Endothelial cell of umbilical vein (primary cell): ENCODE measurements at regions not wholly inside any gene's neighbourhood (a gene's known extent, or its start where the extent isn't known, plus 50 kb on each side); places are given as distances from the start of the nearest gene placed in this dataset.

Experiments
- BruUV-seq: library from RNA; stranded (reverse); fragments of 400-500 nt; replicated peaks from 2 replicates; lab custom pipeline; 2021; lab: Mats Ljungman, UMichigan
- CTCF ChIA-PET: fragments of 300-600, 350-600 bp; sonication (Branson Sonifier 250); formaldehyde crosslinking; loops from one replicate; lab custom pipeline; 2021; ENCODE audit warnings: antibody characterized with exemption, inconsistent platforms; lab: Charles Lee
- POLR2A ChIA-PET: fragments of 300-600, 350-600 bp; sonication (Branson Sonifier 250); formaldehyde crosslinking; loops from one replicate; lab custom pipeline; 2021; ENCODE audit warnings: antibody characterized with exemption, inconsistent platforms; lab: Charles Lee
- DNase-seq: peaks from one replicate; pipeline ENCODE4 v3.0.0-alpha.2; 2011; ENCODE audit warnings: low read depth, low spot score
- FAIRE-seq: peaks from 2 replicates; lab custom pipeline; 2011; peaks lifted over from hg19 to GRCh38; lab: Jason Lieb, UNC
- H2AFZ ChIP-seq: 2 replicates; pipeline ENCODE4 v1.6.0; 2012; ENCODE audit warnings: low read depth, low read length, control low read depth, inconsistent platforms
- H3K27ac ChIP-seq: 2 replicates; pipeline ENCODE4 v1.5.1; 2011; ENCODE audit warnings: low read depth, mild to moderate bottlenecking, control low read depth, low read length, moderate library complexity; ENCODE audit not compliant: insufficient read depth
- H3K27me3 ChIP-seq, 2 experiments: 2 replicates each; pipeline versions ENCODE4 v1.6.0 to v1.6.1; 2011; ENCODE audit warnings: low read length in 2 of 2, mixed read lengths in 1 of 2; ENCODE audit not compliant: control insufficient read depth in 2 of 2, insufficient read depth in 2 of 2
- H3K36me3 ChIP-seq, 2 experiments: 2 replicates in 1 of 2; 3 replicates in 1 of 2; pipeline ENCODE4 v1.5.1; 2011; ENCODE audit warnings: low read length in 2 of 2, mild to moderate bottlenecking in 1 of 2, moderate library complexity in 1 of 2; ENCODE audit not compliant: control insufficient read depth in 2 of 2, insufficient read depth in 2 of 2; ENCODE audit errors: extremely low read depth in 1 of 2
- H3K4me1 ChIP-seq: 3 replicates; pipeline ENCODE4 v1.5.1; 2011; ENCODE audit warnings: mild to moderate bottlenecking, low read length; ENCODE audit not compliant: control insufficient read depth, insufficient read depth; ENCODE audit errors: extremely low read depth
- H3K4me2 ChIP-seq: 2 replicates; pipeline ENCODE4 v1.6.1; 2011; ENCODE audit warnings: low read length, control low read depth, mixed read lengths; ENCODE audit not compliant: insufficient read depth
- H3K4me3 ChIP-seq, 3 experiments: fragments of 200-600 bp in 1 of 3; sonication (generic), shearing (Covaris generic) in 1 of 3; replicated peaks in 1 of 3; 2 replicates each; pipeline ENCODE4 v1.5.1; 2011 to 2016; ENCODE audit warnings: control low read depth in 3 of 3, low read length in 3 of 3, mild to moderate bottlenecking in 2 of 3, inconsistent platforms in 1 of 3, low read depth in 1 of 3, moderate library complexity in 1 of 3; ENCODE audit not compliant: insufficient read depth in 1 of 3
- H3K79me2 ChIP-seq: 2 replicates; pipeline ENCODE4 v1.6.0; 2012; ENCODE audit warnings: low read length, inconsistent platforms; ENCODE audit not compliant: control insufficient read depth, insufficient read depth
- H3K9ac ChIP-seq: replicated peaks from 2 replicates; pipeline ENCODE3; 2011; ENCODE audit warnings: low read length, control low read depth; ENCODE audit not compliant: insufficient read depth; ENCODE audit errors: extremely low read depth
- H3K9me1 ChIP-seq: replicated peaks from 3 replicates; pipeline ENCODE4 v1.6.0; 2011; ENCODE audit warnings: mild to moderate bottlenecking, low read length; ENCODE audit not compliant: control insufficient read depth, insufficient read depth; ENCODE audit errors: extremely low read depth
- H3K9me3 ChIP-seq: replicated peaks from 2 replicates; pipeline ENCODE4 v1.5.1; 2012; ENCODE audit warnings: low read length, inconsistent platforms; ENCODE audit not compliant: control insufficient read depth, insufficient read depth
- H4K20me1 ChIP-seq: replicated peaks from 2 replicates; pipeline ENCODE3; 2011; ENCODE audit warnings: mild to moderate bottlenecking, low read length; ENCODE audit not compliant: control insufficient read depth, insufficient read depth; ENCODE audit errors: extremely low read depth
- EZH2 ChIP-seq: IDR thresholded peaks from 2 replicates; pipeline ENCODE4 v1.6.1; 2012; ENCODE audit warnings: borderline replicate concordance, low read depth, mild to moderate bottlenecking, moderate library complexity, low read length, inconsistent platforms; ENCODE audit not compliant: severe bottlenecking
- FOS ChIP-seq: IDR thresholded peaks from 2 replicates; pipeline ENCODE4 v1.6.1; 2011; ENCODE audit warnings: mild to moderate bottlenecking, low read length, moderate library complexity, borderline replicate concordance; ENCODE audit not compliant: insufficient read depth
- GATA2 ChIP-seq: IDR thresholded peaks from 2 replicates; pipeline ENCODE4 v1.7.0; 2011; ENCODE audit warnings: low read depth, mild to moderate bottlenecking, moderate library complexity, mixed read lengths, low read length; ENCODE audit not compliant: insufficient read length, insufficient read depth
- JUN ChIP-seq: IDR thresholded peaks from 2 replicates; pipeline ENCODE4 v1.6.1; 2011; ENCODE audit warnings: borderline replicate concordance, low read depth; ENCODE audit not compliant: insufficient read length, insufficient read depth
- MYC ChIP-seq: IDR thresholded peaks from one replicate; pipeline ENCODE4 v1.6.1; 2011; ENCODE audit warnings: mild to moderate bottlenecking, low read depth, low read length
- POLR2A ChIP-seq: IDR thresholded peaks from 2 replicates; pipeline ENCODE4 v1.6.1; 2012; ENCODE audit warnings: low read depth, mild to moderate bottlenecking, control low read depth, low read length
- POLR2AphosphoS5 ChIP-seq: IDR thresholded peaks from 2 replicates; pipeline ENCODE4 v1.6.1; 2012; ENCODE audit warnings: low read depth, mild to moderate bottlenecking, control low read depth, low read length, moderate library complexity; ENCODE audit not compliant: insufficient read depth
- dilution Hi-C: fragments of 300-500 bp; cut with MboI; formaldehyde crosslinking; loops from one replicate; pipeline ENCODE4 v1.15.0; 2019; ENCODE audit warnings: low sequenced_read_pairs; ENCODE audit not compliant: extremely low pct_ligation_motif_present
- intact Hi-C: fragments of 100-400 bp; cut with micrococcal nuclease; formaldehyde crosslinking; loops from one replicate; pipeline ENCODE4 v1.10.0; 2022
- TF ChIP-seq, protein P1 (sequence below), 2 donors: IDR thresholded peaks; 1 replicate in 1 of 2; 2 replicates in 1 of 2; pipeline ENCODE4 v1.5.1; 2011; ENCODE audit warnings: low read length in 2 of 2, mild to moderate bottlenecking in 2 of 2, moderate library complexity in 2 of 2, control low read depth in 1 of 2, inconsistent platforms in 1 of 2, low read depth in 1 of 2; ENCODE audit not compliant: insufficient read depth in 1 of 2; ENCODE audit errors: extremely low read depth in 1 of 2
- TF ChIP-seq, protein P2 (sequence below): IDR thresholded peaks from 2 replicates; pipeline ENCODE4 v1.6.1; 2011; ENCODE audit not compliant: insufficient read depth, insufficient read length

DNA sequence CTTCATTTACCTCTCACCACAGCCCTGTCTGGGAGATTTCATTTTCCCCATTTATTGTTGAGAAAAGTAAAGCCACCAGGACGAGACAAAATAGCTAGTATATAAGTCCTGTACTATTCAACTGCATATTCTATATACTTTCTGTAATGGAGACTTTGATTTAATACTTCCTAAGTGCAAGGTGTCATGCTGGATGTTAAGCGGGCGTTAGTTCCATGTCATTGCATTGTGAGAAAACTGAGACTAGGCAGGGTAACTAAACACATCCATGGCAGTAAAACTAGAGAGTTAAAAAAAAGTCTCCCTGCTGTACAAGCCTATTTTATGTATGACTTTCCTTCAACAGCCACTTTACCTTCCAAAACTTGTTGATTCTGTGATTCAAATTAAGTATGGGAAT lies 969.6 kb downstream of the STIM2 start:
- Histone ChIP-seq H4K20me1 (no peaks in the 10 kb centered on the region), H3K9me3 (no peaks in the 10 kb centered on the region), H3K4me1 (no peaks in the 10 kb centered on the region), H3K4me3 (no peak overlapping the region), H3K9ac (no peak overlapping the region), H3K4me2 (no peak overlapping the region), H2AFZ (no peak overlapping the region), H3K9me1 (no peaks in the 10 kb centered on the region), H3K36me3 (no peaks in the 10 kb centered on the region), H3K27ac (no peak overlapping the region), H3K79me2 (no peaks in the 10 kb centered on the region), H3K27me3 (no peaks in the 10 kb centered on the region)
- intact Hi-C loops = no loop called here
- FAIRE-seq (no peak), DNase-seq (no peak)
- TF ChIP-seq MYC = no peak
- TF ChIP-seq GATA2 = no peak
- no peak for TF ChIP-seq FOS
- TF ChIP-seq, protein P1, sequence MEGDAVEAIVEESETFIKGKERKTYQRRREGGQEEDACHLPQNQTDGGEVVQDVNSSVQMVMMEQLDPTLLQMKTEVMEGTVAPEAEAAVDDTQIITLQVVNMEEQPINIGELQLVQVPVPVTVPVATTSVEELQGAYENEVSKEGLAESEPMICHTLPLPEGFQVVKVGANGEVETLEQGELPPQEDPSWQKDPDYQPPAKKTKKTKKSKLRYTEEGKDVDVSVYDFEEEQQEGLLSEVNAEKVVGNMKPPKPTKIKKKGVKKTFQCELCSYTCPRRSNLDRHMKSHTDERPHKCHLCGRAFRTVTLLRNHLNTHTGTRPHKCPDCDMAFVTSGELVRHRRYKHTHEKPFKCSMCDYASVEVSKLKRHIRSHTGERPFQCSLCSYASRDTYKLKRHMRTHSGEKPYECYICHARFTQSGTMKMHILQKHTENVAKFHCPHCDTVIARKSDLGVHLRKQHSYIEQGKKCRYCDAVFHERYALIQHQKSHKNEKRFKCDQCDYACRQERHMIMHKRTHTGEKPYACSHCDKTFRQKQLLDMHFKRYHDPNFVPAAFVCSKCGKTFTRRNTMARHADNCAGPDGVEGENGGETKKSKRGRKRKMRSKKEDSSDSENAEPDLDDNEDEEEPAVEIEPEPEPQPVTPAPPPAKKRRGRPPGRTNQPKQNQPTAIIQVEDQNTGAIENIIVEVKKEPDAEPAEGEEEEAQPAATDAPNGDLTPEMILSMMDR (IDR thresholded peaks at IDR 0.05; ENCODE audit: extremely low read depth in 1 of 2, insufficient read depth in 1 of 2, low read depth in 1 of 2, low read length in 2 of 2) = no peak
- no peak for TF ChIP-seq EZH2
- TF ChIP-seq, protein P2, sequence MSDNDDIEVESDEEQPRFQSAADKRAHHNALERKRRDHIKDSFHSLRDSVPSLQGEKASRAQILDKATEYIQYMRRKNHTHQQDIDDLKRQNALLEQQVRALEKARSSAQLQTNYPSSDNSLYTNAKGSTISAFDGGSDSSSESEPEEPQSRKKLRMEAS = no peak
- ChIA-PET CTCF (no interaction called here), POLR2A (no interaction called here)
- BruUV-seq = no TSS peak
- dilution Hi-C loops = no loop called here

DNA sequence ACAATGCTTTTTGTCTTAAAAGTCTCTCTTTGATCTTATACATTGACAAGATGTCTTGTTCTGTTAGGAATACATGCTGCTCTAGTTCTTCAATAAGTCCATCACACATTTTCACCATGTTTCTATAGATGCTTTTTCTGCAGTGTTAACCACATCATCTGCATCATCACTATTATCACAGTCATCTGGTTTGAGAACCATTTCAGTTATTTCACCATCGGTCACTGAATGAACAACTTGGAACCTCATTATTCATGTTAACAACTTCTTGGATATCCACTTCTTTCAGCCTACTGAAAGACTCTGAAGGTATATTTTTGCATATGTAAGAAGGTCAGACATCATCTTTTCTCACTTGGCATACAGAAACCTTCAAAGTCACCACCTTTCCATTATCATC lies 975.2 kb downstream of the STIM2 start:
- dilution Hi-C loops (no loop called here), intact Hi-C loops (no loop called here)
- FAIRE-seq (no peak), DNase-seq (no peak)
- TF ChIP-seq JUN (no peak), POLR2A (no peak), GATA2 (no peak), FOS (no peak), EZH2 (no peak), MYC (no peak), POLR2AphosphoS5 (no peak)
- TF ChIP-seq, protein P2 = no peak
- TF ChIP-seq, protein P1 (IDR thresholded peaks at IDR 0.05; ENCODE audit: extremely low read depth in 1 of 2, insufficient read depth in 1 of 2, low read depth in 1 of 2, low read length in 2 of 2) = no peak
- H3K27ac ChIP-seq = no peak overlapping the region
- H4K20me1 ChIP-seq = no peaks in the 10 kb centered on the region
- H3K79me2 ChIP-seq = no peaks in the 10 kb centered on the region
- H3K4me1 ChIP-seq = no peaks in the 10 kb centered on the region
- POLR2A ChIA-PET = no interaction called here
- no TSS peak for BruUV-seq
- no peak overlapping the region for H3K4me3 ChIP-seq
- CTCF ChIA-PET = no interaction called here
- H3K9me3 ChIP-seq = no peaks in the 10 kb centered on the region
- no peak overlapping the region for H2AFZ ChIP-seq
- H3K4me2 ChIP-seq = no peak overlapping the region
- H3K36me3 ChIP-seq = no peaks in the 10 kb centered on the region
- H3K9ac ChIP-seq = no peak overlapping the region
- H3K27me3 ChIP-seq = no peaks in the 10 kb centered on the region
- H3K9me1 ChIP-seq = no peaks in the 10 kb centered on the region
